ENCODE measurements at regions not wholly inside any gene's neighbourhood (a gene's known extent, or its start where the extent isn't known, plus 50 kb on each side); places are given as distances from the start of the nearest gene placed in this dataset.

DNA sequence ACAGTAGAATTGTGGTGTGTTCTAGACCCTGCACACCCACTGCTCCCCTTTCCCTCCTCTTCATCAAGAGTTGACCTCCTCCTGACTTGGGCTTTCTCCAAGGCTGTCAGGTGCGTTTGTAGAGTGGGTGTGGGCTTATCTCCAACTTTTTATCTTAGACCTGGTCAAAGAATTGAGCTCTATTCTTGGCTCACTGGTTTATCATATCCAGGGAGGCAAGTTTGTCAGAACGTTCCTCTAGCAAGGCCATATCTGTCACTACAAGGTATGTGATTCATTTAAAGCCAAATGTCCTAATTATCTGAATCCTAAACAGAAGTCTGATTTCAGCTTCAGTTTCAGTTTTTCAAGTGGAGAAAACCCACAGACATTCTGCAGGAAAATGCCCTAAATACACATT, 117.1 kb upstream of the MGAT5 start:
- TF ChIP-seq EZH2 (IDR thresholded peaks at IDR 0.05; ENCODE audit: borderline replicate concordance, insufficient read depth, low read depth, low read length, poor library complexity, severe bottlenecking): no peak
- TF ChIP-seq, protein P1, sequence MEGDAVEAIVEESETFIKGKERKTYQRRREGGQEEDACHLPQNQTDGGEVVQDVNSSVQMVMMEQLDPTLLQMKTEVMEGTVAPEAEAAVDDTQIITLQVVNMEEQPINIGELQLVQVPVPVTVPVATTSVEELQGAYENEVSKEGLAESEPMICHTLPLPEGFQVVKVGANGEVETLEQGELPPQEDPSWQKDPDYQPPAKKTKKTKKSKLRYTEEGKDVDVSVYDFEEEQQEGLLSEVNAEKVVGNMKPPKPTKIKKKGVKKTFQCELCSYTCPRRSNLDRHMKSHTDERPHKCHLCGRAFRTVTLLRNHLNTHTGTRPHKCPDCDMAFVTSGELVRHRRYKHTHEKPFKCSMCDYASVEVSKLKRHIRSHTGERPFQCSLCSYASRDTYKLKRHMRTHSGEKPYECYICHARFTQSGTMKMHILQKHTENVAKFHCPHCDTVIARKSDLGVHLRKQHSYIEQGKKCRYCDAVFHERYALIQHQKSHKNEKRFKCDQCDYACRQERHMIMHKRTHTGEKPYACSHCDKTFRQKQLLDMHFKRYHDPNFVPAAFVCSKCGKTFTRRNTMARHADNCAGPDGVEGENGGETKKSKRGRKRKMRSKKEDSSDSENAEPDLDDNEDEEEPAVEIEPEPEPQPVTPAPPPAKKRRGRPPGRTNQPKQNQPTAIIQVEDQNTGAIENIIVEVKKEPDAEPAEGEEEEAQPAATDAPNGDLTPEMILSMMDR (IDR thresholded peaks at IDR 0.05): no peak
